ENCODE measurements at regions not wholly inside any gene's neighbourhood (a gene's known extent, or its start where the extent isn't known, plus 50 kb on each side); places are given as distances from the start of the nearest gene placed in this dataset.

DNA sequence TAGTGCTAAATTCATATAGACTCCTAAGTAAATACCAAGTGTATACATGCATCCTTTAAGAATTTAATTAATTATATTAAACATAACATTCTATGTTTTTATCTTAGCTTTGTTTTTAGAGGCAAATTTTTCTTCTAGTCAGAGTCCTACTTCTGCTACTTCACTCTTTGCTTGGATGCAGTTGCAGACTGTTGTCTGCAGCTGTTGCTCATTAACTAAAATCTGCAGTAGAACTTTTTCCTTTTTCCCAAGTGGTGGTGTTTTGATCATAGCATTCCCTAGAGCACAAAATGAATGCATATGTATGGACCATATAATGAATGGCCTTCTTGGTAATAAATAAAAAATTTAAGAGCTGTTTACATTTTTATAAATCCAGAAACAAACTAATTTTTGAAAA lies 198.3 kb downstream of the CASP12 start:
- Mint-ChIP-seq H3K36me3 (ENCODE audit: low read depth) (no peaks in the 10 kb centered on the region), H3K9me3 (no peaks in the 10 kb centered on the region), H3K27ac (no peak overlapping the region), H3K4me3 (no peak overlapping the region), H3K27me3 (no peaks in the 10 kb centered on the region), H3K4me1 (ENCODE audit: low read depth) (peaks cover 37% of the 10 kb centered on the region)
- DNase-seq (no peak), ATAC-seq (ENCODE audit: poor library complexity) (no peak)
- H3K4me3 ChIP-seq (ENCODE audit: low read length), result no peak overlapping the region
- H3K27ac ChIP-seq (ENCODE audit: low read depth in 1 of 2, low read length in 2 of 2), result no peak overlapping the region
- H3K27me3 ChIP-seq (ENCODE audit: control insufficient read depth in 1 of 2, insufficient read depth in 2 of 2, low read length in 2 of 2), result no peaks in the 10 kb centered on the region
- H3K4me1 ChIP-seq (ENCODE audit: insufficient read depth, low read length), result peaks cover 14% of the 10 kb centered on the region
- ChIA-PET CTCF (interaction anchor here (1.0 to 1.4 kb wide), 3 partner anchors 8 to 27 kb away, joined by 3 to 5 read pairs (median 3); no protein-coding TSS in a partner anchor), POLR2A (interaction anchor here (1.1 to 1.2 kb wide), 2 partner anchors 268 to 336 kb away, joined by 3 read pairs; partner anchors contain the start of gene CASP1)
- intact Hi-C loops (cut with DNase I, micrococcal nuclease), result loop anchor here in 1 of 2 experiments (5.0 kb wide), 1 partner anchor 337 kb away; the partner anchor contains the start of gene CASP1
- no peaks in the 10 kb centered on the region for H3K9me3 ChIP-seq (ENCODE audit: control insufficient read depth in 1 of 2, insufficient read depth in 1 of 2, low read length in 2 of 2)
- no peaks in the 10 kb centered on the region for H3K36me3 ChIP-seq (ENCODE audit: insufficient read depth, low read length)
- TF ChIP-seq, protein P1, sequence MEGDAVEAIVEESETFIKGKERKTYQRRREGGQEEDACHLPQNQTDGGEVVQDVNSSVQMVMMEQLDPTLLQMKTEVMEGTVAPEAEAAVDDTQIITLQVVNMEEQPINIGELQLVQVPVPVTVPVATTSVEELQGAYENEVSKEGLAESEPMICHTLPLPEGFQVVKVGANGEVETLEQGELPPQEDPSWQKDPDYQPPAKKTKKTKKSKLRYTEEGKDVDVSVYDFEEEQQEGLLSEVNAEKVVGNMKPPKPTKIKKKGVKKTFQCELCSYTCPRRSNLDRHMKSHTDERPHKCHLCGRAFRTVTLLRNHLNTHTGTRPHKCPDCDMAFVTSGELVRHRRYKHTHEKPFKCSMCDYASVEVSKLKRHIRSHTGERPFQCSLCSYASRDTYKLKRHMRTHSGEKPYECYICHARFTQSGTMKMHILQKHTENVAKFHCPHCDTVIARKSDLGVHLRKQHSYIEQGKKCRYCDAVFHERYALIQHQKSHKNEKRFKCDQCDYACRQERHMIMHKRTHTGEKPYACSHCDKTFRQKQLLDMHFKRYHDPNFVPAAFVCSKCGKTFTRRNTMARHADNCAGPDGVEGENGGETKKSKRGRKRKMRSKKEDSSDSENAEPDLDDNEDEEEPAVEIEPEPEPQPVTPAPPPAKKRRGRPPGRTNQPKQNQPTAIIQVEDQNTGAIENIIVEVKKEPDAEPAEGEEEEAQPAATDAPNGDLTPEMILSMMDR (IDR thresholded peaks at IDR 0.05), result no peak

DNA sequence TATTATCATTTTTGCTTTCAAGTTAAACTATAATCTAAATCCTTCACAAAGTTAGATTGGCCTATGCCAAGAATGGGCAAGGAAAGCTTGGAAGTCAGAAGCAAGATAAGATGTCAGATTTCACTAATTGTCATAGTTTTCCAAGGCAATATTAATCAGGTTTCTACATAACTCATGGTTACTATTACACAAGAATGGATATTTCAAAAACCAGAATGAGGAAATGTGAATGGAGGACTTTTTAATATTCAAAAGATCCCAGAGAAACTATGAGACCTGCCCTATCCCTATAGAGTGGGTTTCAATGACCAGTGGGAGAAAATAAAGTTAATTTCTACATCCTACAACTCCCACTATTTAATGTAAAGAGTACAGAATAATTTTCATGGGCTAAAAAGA lies 203.2 kb downstream of the CASP12 start:
- Histone ChIP-seq H3K9me3 (ENCODE audit: control insufficient read depth in 1 of 2, insufficient read depth in 1 of 2, low read length in 2 of 2) (no peaks in the 10 kb centered on the region), H3K36me3 (ENCODE audit: insufficient read depth, low read length) (no peaks in the 10 kb centered on the region), H3K4me1 (ENCODE audit: insufficient read depth, low read length) (no peaks in the 10 kb centered on the region), H3K27me3 (ENCODE audit: control insufficient read depth in 1 of 2, insufficient read depth in 2 of 2, low read length in 2 of 2) (no peaks in the 10 kb centered on the region), H3K27ac (ENCODE audit: low read depth in 1 of 2, low read length in 2 of 2) (no peak overlapping the region), H3K4me3 (ENCODE audit: low read length) (no peak overlapping the region)
- no peaks in the 10 kb centered on the region for H3K27me3 Mint-ChIP-seq
- POLR2A ChIA-PET, result no interaction called here
- no peak for ATAC-seq (ENCODE audit: poor library complexity)
- intact Hi-C loops (cut with DNase I, micrococcal nuclease), result no loop called here
- no peak overlapping the region for H3K27ac Mint-ChIP-seq
- CTCF ChIA-PET, result no interaction called here
- TF ChIP-seq, protein P1 (IDR thresholded peaks at IDR 0.05), result no peak
- DNase-seq, result no peak
- no peaks in the 10 kb centered on the region for H3K36me3 Mint-ChIP-seq (ENCODE audit: low read depth)
- H3K9me3 Mint-ChIP-seq, result no peaks in the 10 kb centered on the region
- H3K4me3 Mint-ChIP-seq, result no peak overlapping the region
- no peaks in the 10 kb centered on the region for H3K4me1 Mint-ChIP-seq (ENCODE audit: low read depth)

DNA sequence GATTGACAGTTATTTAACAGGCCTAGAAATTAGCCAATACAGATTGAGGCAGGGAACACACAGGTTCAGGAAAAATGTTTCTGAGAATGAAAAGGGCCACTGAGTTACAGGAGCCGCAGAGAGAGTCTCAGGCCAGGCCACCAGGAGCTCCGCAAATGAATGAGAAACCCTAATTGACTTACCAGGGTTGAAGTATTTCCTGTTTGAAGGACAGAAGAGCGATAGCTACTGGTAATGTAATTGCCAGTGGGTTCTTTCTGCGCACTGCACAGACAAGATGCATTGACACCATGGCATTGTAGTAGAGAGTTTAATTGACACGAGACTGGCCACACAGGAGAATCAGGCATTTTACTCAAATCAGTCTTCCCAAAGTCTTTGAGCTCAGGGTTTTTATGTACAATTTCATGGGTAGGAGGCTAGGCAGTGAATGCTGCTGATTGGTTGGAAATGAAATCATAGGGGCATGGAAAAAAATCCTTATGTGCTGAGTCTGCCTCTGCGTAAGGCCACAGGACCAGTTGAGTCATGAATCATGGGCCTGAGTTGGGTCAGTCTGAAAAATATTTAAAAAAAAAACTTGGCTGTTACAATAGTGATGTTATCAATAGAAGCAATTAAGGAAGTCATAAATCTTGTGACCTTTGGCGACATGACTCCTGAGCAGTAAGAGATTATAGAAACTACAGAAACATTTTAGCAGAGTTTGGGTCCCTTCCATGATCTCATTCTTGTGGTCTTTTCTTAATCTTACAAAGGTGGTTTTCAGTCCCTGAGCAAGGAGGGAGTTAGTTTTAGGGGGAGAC lies 203.8 kb downstream of the CASP12 start:
- Mint-ChIP-seq H3K4me3 (no peak overlapping the region), H3K9me3 (no peaks in the 10 kb centered on the region), H3K27me3 (no peaks in the 10 kb centered on the region), H3K36me3 (ENCODE audit: low read depth) (no peaks in the 10 kb centered on the region), H3K27ac (no peak overlapping the region), H3K4me1 (ENCODE audit: low read depth) (no peaks in the 10 kb centered on the region)
- Histone ChIP-seq H3K27me3 (ENCODE audit: control insufficient read depth in 1 of 2, insufficient read depth in 2 of 2, low read length in 2 of 2) (no peaks in the 10 kb centered on the region), H3K4me1 (ENCODE audit: insufficient read depth, low read length) (no peaks in the 10 kb centered on the region), H3K36me3 (ENCODE audit: insufficient read depth, low read length) (no peaks in the 10 kb centered on the region), H3K9me3 (ENCODE audit: control insufficient read depth in 1 of 2, insufficient read depth in 1 of 2, low read length in 2 of 2) (no peaks in the 10 kb centered on the region), H3K4me3 (ENCODE audit: low read length) (no peak overlapping the region), H3K27ac (ENCODE audit: low read depth in 1 of 2, low read length in 2 of 2) (no peak overlapping the region)
- peak in 1 of 14 experiments; percentile 34 for DNase-seq
- intact Hi-C loops (cut with DNase I, micrococcal nuclease), result no loop called here
- CTCF ChIA-PET, result no interaction called here
- TF ChIP-seq, protein P1 (IDR thresholded peaks at IDR 0.05), result no peak
- ATAC-seq (ENCODE audit: poor library complexity), result no peak
- POLR2A ChIA-PET, result no interaction called here

All from CD4-positive, alpha-beta T cell (primary cell).